WTC11 (cell line): ENCODE measurements at regions not wholly inside any gene's neighbourhood (a gene's known extent, or its start where the extent isn't known, plus 50 kb on each side); places are given as distances from the start of the nearest gene placed in this dataset.

ENCODE experiments used
- CTCF ChIP-seq: fragments of 200-600 bp; IDR thresholded peaks from 2 replicates; pipeline ENCODE4 v1.8.0; 2022; ENCODE audit warnings: antibody characterized with exemption
- FOXK1 ChIP-seq: sonication (generic); formaldehyde crosslinking; IDR thresholded peaks from 2 replicates; pipeline ENCODE4 v1.8.0; 2022; ENCODE audit warnings: mild to moderate bottlenecking, moderate library complexity, missing genetic modification reagents

- TF ChIP-seq CTCF (no peak), FOXK1 (no peak)
These were observed 102.8 kb downstream of the PLK2 start for GRCh38 chr5:58357121-58357520.
